Mesothelial cell of epicardium (in vitro differentiated cells): ENCODE measurements at regions not wholly inside any gene's neighbourhood (a gene's known extent, or its start where the extent isn't known, plus 50 kb on each side); places are given as distances from the start of the nearest gene placed in this dataset.
"Not testable (repeated sequence)": the region's sequence is repeated elsewhere in the genome, so short reads cannot be mapped to it uniquely, and the experiment has no call there.

Experiments
- DNase-seq, 2 experiments: peaks; one replicate each; pipeline ENCODE4 v3.0.0; 2021; ENCODE audit warnings: low spot score in 2 of 2; ENCODE audit not compliant: unreplicated experiment in 2 of 2
- H3K27ac Mint-ChIP-seq: 2 replicates; pipeline ENCODE4 v1.8.0; 2021; ENCODE audit warnings: mixed read lengths
- H3K27me3 Mint-ChIP-seq: 2 replicates; pipeline ENCODE4 v1.8.0; 2021; ENCODE audit warnings: low read depth, mixed read lengths
- H3K36me3 Mint-ChIP-seq: 2 replicates; pipeline ENCODE4 v1.8.0; 2021; ENCODE audit warnings: mixed read lengths
- H3K4me1 Mint-ChIP-seq: 2 replicates; pipeline ENCODE4 v1.8.0; 2021; ENCODE audit warnings: mixed read lengths
- H3K4me3 Mint-ChIP-seq: 2 replicates; pipeline ENCODE4 v1.8.0; 2021; ENCODE audit warnings: mild to moderate bottlenecking, moderate library complexity, mixed read lengths
- H3K9me3 Mint-ChIP-seq: 2 replicates; pipeline ENCODE4 v1.8.0; 2021; ENCODE audit warnings: mixed read lengths
- TF ChIP-seq, protein P1 (sequence below): fragments of 200-600 bp; sonication (generic); IDR thresholded peaks from one replicate; pipeline ENCODE4 v1.5.0; 2021; ENCODE audit warnings: antibody characterized with exemption; ENCODE audit not compliant: unreplicated experiment

DNA sequence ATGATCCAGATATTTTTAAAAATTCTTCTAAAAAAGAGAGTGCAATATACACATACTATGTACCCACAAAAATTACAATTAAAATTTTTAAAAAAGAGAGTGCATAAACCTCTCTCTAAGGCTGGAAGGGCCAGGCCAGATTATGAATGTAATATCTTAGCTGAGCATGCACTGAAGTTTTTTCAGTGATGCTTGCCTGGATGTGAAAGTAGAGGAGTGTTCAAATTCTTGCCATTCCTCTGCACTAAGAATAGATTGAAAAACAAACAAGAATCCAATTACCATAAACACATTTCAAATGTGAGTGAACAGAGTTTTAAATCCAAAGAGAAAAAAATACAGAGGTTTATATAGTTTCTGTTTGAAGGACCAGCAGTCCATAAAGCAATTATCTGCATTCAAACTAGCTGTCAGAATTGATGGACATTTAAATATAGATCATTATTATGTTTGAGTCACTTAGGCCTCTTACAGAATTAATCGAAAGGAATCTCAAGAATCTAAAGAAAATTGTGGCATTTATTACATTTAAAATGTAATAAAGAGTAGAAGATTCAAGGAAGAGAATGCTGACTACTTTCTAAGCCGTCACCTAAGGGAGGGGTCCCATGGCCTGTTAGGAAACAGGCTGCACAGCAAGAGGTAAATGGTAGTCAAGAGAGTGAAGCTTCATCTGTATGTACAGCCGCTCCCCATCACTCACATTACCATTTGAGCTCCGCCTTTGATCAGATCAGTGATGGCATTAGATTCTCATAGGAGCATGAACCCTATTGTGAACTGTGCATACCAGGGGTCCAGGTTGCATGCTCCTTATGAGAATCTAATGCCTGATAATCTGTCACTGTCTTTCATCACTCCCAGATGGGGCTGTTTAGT, 159.3 kb upstream of the MDFIC2 start:
- Mint-ChIP-seq H3K9me3 (peaks cover 14% of the 10 kb centered on the region), H3K4me3 (no peak overlapping the region), H3K27ac (peak overlapping the region; percentile 11), H3K27me3 (no peaks in the 10 kb centered on the region), H3K4me1 (peaks cover 4% of the 10 kb centered on the region), H3K36me3 (no peaks in the 10 kb centered on the region)
- DNase-seq = no peak
- TF ChIP-seq, protein P1, sequence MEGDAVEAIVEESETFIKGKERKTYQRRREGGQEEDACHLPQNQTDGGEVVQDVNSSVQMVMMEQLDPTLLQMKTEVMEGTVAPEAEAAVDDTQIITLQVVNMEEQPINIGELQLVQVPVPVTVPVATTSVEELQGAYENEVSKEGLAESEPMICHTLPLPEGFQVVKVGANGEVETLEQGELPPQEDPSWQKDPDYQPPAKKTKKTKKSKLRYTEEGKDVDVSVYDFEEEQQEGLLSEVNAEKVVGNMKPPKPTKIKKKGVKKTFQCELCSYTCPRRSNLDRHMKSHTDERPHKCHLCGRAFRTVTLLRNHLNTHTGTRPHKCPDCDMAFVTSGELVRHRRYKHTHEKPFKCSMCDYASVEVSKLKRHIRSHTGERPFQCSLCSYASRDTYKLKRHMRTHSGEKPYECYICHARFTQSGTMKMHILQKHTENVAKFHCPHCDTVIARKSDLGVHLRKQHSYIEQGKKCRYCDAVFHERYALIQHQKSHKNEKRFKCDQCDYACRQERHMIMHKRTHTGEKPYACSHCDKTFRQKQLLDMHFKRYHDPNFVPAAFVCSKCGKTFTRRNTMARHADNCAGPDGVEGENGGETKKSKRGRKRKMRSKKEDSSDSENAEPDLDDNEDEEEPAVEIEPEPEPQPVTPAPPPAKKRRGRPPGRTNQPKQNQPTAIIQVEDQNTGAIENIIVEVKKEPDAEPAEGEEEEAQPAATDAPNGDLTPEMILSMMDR = no peak

DNA sequence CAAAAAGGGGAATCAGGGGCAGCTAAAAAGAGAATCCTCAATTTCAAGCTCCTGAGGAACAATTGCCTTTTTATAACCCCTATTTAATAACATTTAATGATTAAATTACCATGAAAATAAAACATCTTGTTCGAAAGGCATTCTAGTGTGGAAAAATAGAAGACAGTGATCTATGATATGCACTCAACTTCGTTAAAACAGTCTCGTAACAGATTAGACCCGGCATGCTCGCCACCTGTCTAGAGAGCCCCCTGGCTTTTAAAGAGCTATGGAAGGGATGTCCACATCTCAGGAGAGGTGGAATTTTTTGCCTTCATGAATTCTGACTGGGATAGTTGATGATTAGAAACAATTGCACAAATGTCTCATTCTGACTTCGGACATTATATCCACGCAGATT, 153.7 kb upstream of the MDFIC2 start:
- Mint-ChIP-seq H3K4me1 (peaks cover 2% of the 10 kb centered on the region), H3K4me3 (no peak overlapping the region), H3K27ac (no peak overlapping the region), H3K36me3 (no peaks in the 10 kb centered on the region), H3K27me3 (peaks cover 4% of the 10 kb centered on the region), H3K9me3 (peaks cover 6% of the 10 kb centered on the region)
- DNase-seq = no peak
- TF ChIP-seq, protein P1 = no peak

DNA sequence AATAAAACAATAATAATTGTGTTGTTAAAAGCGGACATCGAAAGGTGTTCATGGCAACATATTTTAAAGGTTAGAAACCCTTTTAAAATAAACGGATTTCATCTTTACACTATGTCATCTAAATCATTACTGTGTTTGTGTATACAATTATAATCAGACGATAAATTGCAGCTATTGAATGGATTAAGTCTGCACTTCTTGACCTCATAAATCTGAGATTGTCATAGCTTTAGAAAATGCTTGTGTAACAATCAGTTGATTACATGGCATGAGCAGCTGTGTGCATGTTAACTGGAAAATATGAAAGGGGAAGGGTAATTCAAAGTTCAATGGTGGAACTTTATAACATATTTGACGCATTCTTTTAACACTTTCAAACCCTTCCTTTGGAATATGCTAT, 152.4 kb upstream of the MDFIC2 start:
- Mint-ChIP-seq H3K9me3 (peaks cover 12% of the 10 kb centered on the region), H3K4me1 (no peaks in the 10 kb centered on the region), H3K36me3 (no peaks in the 10 kb centered on the region), H3K4me3 (no peak overlapping the region), H3K27ac (no peak overlapping the region), H3K27me3 (peaks cover 12% of the 10 kb centered on the region)
- DNase-seq = no peak
- TF ChIP-seq, protein P1 = no peak

DNA sequence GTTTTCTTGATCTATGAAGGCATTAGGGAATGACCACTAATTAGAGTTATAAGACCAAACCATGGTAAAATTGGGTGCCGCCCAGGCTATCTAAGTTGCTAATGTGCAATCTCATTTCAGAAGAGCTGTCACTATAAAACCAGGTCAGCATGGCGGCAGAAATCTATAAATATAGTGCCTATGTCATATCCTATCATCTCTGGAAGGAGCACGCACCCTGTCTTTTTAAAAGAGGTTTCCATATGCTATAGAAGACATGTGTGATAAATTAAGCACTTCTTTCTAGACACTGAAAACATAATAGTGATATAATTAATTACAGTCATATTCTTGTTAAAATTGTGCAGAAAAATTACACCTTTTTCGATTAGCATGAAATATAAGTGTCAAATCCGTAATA, 152.0 kb upstream of the MDFIC2 start:
- peaks cover 12% of the 10 kb centered on the region for H3K9me3 Mint-ChIP-seq
- no peaks in the 10 kb centered on the region for H3K36me3 Mint-ChIP-seq
- no peak overlapping the region for H3K27ac Mint-ChIP-seq
- H3K4me3 Mint-ChIP-seq = no peak overlapping the region
- H3K4me1 Mint-ChIP-seq = no peaks in the 10 kb centered on the region
- TF ChIP-seq, protein P1 = no peak
- no peak for DNase-seq
- H3K27me3 Mint-ChIP-seq = peaks cover 12% of the 10 kb centered on the region

DNA sequence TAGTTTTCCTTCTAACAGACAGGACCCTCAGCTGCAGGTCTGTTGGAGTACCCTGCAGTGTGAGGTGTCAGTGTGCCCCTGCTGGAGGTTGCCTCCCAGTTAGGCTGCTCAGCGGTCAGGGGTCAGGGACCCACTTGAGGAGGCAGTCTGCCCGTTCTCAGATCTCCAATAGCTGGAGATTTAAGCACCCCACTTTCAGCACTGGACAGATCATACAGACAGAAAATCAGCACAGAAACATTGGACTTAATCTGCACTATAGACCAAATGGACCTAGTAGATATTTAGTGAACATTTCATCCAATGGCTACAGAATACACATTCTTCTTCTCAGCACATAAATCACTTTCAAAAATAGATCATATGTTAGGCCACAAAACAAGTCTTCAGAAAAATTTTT, 137.8 kb upstream of the MDFIC2 start:
- DNase-seq, H3K27me3 Mint-ChIP-seq, H3K27ac Mint-ChIP-seq, H3K36me3 Mint-ChIP-seq, H3K4me3 Mint-ChIP-seq, H3K4me1 Mint-ChIP-seq: not testable (repeated sequence)
- H3K9me3 Mint-ChIP-seq = peaks cover 25% of the 10 kb centered on the region

DNA sequence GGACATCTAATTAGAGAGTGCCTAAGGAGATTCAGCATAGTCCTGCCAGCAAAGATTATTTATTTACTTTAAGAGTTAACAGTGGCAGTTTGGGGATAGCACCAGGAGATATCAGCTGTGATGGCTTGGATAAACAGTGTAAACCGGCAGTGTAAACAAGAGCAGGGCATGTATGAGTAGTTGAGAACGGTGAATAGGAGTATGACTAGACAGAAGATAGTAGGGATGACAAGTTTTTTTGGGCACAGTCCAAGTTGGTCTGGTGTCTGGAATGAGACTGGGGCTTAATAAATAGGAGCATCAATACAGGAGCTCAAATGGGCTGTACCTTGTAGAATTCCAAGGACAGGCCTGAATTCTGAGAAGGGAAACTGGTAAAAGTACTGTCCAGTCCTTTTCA, 123.0 kb upstream of the MDFIC2 start:
- H3K27me3 Mint-ChIP-seq, DNase-seq, H3K27ac Mint-ChIP-seq, H3K36me3 Mint-ChIP-seq, H3K4me3 Mint-ChIP-seq, H3K4me1 Mint-ChIP-seq: not testable (repeated sequence)
- peaks cover 14% of the 10 kb centered on the region for H3K9me3 Mint-ChIP-seq
